A673 (cell line): ENCODE measurements at regions not wholly inside any gene's neighbourhood (a gene's known extent, or its start where the extent isn't known, plus 50 kb on each side); places are given as distances from the start of the nearest gene placed in this dataset.

Experiments used
- BruUV-seq: library from RNA; stranded (reverse); fragments of 400-500 nt; replicated peaks from 2 replicates; lab custom pipeline; 2021; lab: Mats Ljungman, UMichigan
- CTCF ChIA-PET: fragments of 300-600 bp; sonication (Branson Sonifier 250); formaldehyde crosslinking; loops from one replicate; lab custom pipeline; 2022; ENCODE audit warnings: antibody characterized with exemption; lab: Charles Lee
- POLR2A ChIA-PET: fragments of 300-600 bp; sonication (Branson Sonifier 250); formaldehyde crosslinking; loops from one replicate; lab custom pipeline; 2022; ENCODE audit warnings: antibody characterized with exemption; ENCODE audit not compliant: low non-redundant PET; lab: Charles Lee
- DNase-seq: peaks from one replicate; pipeline ENCODE4 v3.0.0-alpha.2; 2015; ENCODE audit warnings: low spot score
- H3K27ac ChIP-seq: fragments of 200-600 bp; sonication (generic); 2 replicates; pipeline ENCODE4 v1.5.1; 2016; ENCODE audit warnings: mixed run types, low read depth, mild to moderate bottlenecking, mixed read lengths, antibody characterized with exemption, low read length; ENCODE audit not compliant: poor library complexity, severe bottlenecking
- H3K27me3 ChIP-seq: fragments of 200-600 bp; sonication (generic); replicated peaks from 2 replicates; pipeline ENCODE4 v1.6.1; 2017; ENCODE audit warnings: mixed run types, low read depth, mild to moderate bottlenecking, mixed read lengths, antibody characterized with exemption, low read length; ENCODE audit not compliant: insufficient read depth, poor library complexity
- H3K36me3 ChIP-seq: fragments of 200-600 bp; sonication (generic); 2 replicates; pipeline ENCODE4 v1.6.1; 2016; ENCODE audit warnings: mixed run types, mild to moderate bottlenecking, mixed read lengths, antibody characterized with exemption, low read length; ENCODE audit not compliant: insufficient read depth, poor library complexity, severe bottlenecking
- H3K4me1 ChIP-seq: fragments of 200-600 bp; sonication (generic); 2 replicates; pipeline ENCODE4 v1.6.1; 2017; ENCODE audit warnings: mixed run types, mild to moderate bottlenecking, mixed read lengths, antibody characterized with exemption, low read length; ENCODE audit not compliant: insufficient read depth, poor library complexity, severe bottlenecking
- H3K4me3 ChIP-seq: fragments of 200-600 bp; sonication (generic); 2 replicates; pipeline ENCODE4 v1.5.1; 2016; ENCODE audit warnings: low read depth, mixed run types, mild to moderate bottlenecking, mixed read lengths, low read length; ENCODE audit not compliant: poor library complexity, severe bottlenecking
- H3K9me3 ChIP-seq: fragments of 200-600 bp; sonication (generic); 2 replicates; pipeline ENCODE4 v1.6.1; 2016; ENCODE audit warnings: mixed run types, low read depth, mild to moderate bottlenecking, mixed read lengths, antibody characterized with exemption, low read length; ENCODE audit not compliant: poor library complexity, severe bottlenecking
- EZH2 ChIP-seq: fragments of 200-600 bp; sonication (generic); IDR thresholded peaks from 2 replicates; pipeline ENCODE4 v1.6.1; 2017; ENCODE audit warnings: borderline replicate concordance, low read depth, mild to moderate bottlenecking, mixed read lengths, antibody characterized with exemption, low read length; ENCODE audit not compliant: poor library complexity, severe bottlenecking
- intact Hi-C: fragments of 100-400 bp; cut with micrococcal nuclease; formaldehyde crosslinking; loops from one replicate; pipeline ENCODE4 v1.10.0; 2022; ENCODE audit not compliant: unreplicated experiment
- TF ChIP-seq, protein P1 (sequence below): fragments of 300-800, 200-600 bp; sonication (generic); conservative IDR thresholded peaks from 2 replicates; pipeline ENCODE4 v1.5.1; 2017; ENCODE audit warnings: low read depth, mild to moderate bottlenecking, antibody characterized with exemption, low read length, moderate library complexity, mixed read lengths

DNA sequence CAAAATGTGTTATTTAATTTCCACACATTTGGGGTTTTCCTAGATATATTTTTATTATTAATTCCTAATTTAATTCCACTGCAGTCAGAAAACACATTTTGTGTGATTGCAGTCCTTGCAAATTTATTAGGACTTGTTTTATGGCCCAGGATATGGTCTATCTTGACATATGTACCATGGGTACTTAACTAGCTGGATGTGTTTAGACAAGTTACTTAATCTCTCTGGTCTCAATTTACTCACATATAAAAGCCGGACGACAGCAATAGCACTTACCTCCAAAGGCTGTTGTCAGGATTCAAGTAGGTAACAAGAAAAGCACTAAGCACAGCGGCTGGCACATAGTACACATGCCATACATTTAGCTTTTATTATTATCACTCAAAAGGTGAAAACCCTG is 118.2 kb upstream of the MSX2 start:
- Histone ChIP-seq H3K36me3 (no peaks in the 10 kb centered on the region), H3K9me3 (no peaks in the 10 kb centered on the region), H3K4me1 (no peaks in the 10 kb centered on the region), H3K4me3 (no peak overlapping the region), H3K27me3 (no peaks in the 10 kb centered on the region), H3K27ac (no peak overlapping the region)
- no peak for DNase-seq
- TF ChIP-seq EZH2 = no peak
- TF ChIP-seq, protein P1, sequence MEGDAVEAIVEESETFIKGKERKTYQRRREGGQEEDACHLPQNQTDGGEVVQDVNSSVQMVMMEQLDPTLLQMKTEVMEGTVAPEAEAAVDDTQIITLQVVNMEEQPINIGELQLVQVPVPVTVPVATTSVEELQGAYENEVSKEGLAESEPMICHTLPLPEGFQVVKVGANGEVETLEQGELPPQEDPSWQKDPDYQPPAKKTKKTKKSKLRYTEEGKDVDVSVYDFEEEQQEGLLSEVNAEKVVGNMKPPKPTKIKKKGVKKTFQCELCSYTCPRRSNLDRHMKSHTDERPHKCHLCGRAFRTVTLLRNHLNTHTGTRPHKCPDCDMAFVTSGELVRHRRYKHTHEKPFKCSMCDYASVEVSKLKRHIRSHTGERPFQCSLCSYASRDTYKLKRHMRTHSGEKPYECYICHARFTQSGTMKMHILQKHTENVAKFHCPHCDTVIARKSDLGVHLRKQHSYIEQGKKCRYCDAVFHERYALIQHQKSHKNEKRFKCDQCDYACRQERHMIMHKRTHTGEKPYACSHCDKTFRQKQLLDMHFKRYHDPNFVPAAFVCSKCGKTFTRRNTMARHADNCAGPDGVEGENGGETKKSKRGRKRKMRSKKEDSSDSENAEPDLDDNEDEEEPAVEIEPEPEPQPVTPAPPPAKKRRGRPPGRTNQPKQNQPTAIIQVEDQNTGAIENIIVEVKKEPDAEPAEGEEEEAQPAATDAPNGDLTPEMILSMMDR = no peak
- POLR2A ChIA-PET = no interaction called here
- no TSS peak for BruUV-seq
- intact Hi-C loops = no loop called here
- CTCF ChIA-PET = no interaction called here

DNA sequence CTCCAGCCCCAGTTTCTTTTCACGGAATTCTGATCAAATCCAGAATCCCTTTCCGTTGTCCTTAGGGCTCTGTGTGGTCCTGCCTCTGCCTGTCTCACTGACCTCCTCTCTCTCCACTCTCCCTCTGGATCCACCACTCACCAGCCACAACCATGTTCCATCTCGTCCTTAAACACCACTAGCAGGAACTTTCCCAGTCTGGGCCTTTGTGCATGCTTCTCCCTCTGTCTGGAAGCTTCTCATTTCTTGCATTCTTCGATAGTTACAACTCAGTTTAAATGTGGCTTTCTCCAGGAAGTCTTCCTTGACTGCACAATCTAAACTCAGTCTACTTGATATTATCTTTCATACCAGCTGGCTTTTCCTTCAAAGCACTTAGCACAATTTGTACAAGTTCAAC is 117.7 kb upstream of the MSX2 start:
- no peak for DNase-seq
- ChIA-PET POLR2A (no interaction called here), CTCF (no interaction called here)
- TF ChIP-seq, protein P1 = no peak
- no peak for TF ChIP-seq EZH2
- no peaks in the 10 kb centered on the region for H3K4me1 ChIP-seq
- H3K27ac ChIP-seq = no peak overlapping the region
- H3K4me3 ChIP-seq = no peak overlapping the region
- intact Hi-C loops = no loop called here
- no peaks in the 10 kb centered on the region for H3K36me3 ChIP-seq
- no peaks in the 10 kb centered on the region for H3K9me3 ChIP-seq
- no TSS peak for BruUV-seq
- H3K27me3 ChIP-seq = no peaks in the 10 kb centered on the region

DNA sequence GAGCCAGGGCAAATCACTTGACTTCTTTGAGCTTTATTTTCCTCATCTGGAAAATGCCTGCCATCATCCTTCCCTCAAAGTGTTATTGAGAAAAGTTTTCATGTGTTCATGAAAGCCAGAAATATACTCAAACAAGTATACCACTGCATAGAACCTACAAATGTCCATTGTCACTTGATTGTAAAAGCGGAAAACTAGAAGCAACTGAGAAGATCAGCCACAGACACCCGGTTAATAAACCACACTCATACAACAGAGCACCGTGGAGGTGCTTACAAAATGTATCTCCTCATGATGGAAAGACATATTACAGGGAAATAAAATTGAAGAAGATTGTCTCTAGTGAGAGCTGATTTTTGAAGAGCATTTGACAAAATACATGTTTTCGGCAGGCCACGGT is 117.2 kb upstream of the MSX2 start:
- POLR2A ChIA-PET = no interaction called here
- no peaks in the 10 kb centered on the region for H3K9me3 ChIP-seq
- H3K27ac ChIP-seq = no peak overlapping the region
- no TSS peak for BruUV-seq
- intact Hi-C loops = no loop called here
- CTCF ChIA-PET = no interaction called here
- no peak for DNase-seq
- TF ChIP-seq, protein P1 = no peak
- TF ChIP-seq EZH2 = no peak
- no peaks in the 10 kb centered on the region for H3K27me3 ChIP-seq
- no peaks in the 10 kb centered on the region for H3K4me1 ChIP-seq
- H3K36me3 ChIP-seq = no peaks in the 10 kb centered on the region
- H3K4me3 ChIP-seq = no peak overlapping the region
